ENCODE measurements at regions not wholly inside any gene's neighbourhood (a gene's known extent, or its start where the extent isn't known, plus 50 kb on each side); places are given as distances from the start of the nearest gene placed in this dataset.
A peak's percentile ranks its signal among the peaks of the same experiment; 100 is the strongest.
"Not testable (repeated sequence)": the region's sequence is repeated elsewhere in the genome, so short reads cannot be mapped to it uniquely, and the experiment has no call there.

DNA sequence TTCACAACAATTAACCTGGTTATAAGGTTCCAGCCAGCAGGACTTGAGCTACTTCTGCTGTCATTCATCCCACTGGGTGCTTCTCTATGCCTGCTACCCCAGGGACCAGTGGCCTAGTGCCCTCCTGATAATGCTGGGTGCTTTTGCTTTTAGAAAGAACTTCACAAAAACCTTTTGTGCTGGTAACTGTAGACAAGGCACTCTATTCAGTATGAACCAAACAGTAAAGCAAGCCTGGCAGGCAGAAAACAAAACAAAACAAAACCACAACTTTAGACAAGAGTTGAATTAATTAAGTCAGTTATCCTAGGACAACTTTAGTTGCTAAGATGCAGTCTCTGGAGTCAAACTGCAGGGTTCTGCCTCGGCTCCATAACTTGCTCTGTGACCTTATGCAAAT lies 61.9 kb upstream of the ADGRL2 start:
- DNase-seq, result no peak

DNA sequence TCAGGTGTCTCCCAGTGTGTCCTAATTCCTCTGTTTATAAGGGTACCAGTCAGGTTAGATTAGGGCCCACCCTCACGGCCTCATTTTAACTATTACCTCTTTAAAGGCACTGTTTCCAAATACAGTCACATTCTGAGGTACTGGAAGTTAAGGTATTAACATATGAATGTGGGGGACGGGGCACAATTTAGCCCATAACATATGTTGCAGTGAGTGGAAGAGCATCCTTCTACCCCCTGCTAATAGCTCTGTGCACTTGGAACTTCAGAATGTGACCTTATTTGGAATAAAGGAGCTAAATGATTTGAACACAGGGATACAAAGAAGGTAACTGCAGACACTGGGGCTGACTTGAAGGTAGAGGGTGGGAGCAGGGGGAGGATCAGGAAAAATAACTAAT lies 67.3 kb upstream of the ADGRL2 start:
- no peak for DNase-seq

GRCh38 chr1:81731989-81732388 lies 68.7 kb upstream of the ADGRL2 start:
- no peak for DNase-seq

DNA sequence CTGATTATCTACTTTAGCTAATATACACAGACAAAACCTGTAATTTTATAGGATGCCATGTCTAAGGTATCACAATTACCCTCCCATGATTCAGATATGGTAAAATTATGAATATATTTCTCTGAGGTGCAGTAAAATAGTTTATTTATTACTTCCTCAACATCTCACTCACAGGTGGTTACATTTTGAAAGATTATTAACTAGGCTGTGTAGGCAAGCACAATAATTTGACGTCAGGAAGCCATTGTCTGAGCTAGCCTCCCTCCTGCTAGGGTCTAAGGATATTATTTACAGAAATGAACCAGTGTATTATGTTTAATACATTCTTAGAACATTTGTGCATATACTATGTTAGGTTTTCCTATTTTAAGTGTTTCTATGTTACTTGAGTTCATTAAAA lies 69.9 kb upstream of the ADGRL2 start:
- no peak for DNase-seq

DNA sequence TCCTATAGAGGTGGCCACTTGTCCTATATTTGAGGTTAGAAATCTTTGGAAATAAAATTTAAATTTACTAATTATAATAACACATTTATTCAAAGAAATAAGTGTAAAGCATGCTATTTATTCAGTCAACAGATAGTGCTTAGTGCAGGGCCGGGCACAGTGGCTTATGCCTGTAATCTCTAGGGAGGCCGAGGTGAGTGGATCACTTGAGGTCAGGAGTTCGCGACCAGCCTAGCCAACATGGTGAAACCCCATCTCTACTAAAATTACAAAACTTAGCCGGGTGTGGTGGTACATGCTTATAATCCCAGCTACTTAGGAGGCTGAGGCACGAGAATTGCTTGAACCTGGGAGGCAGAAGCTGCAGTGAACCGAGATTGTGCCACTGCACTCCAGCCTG lies 70.4 kb upstream of the ADGRL2 start:
- DNase-seq, result not testable (repeated sequence)

- DNase-seq, result no peak
Measured at GRCh38 chr1:81729818-81730217, 70.9 kb upstream of the ADGRL2 start.

- no peak for DNase-seq
Measured at GRCh38 chr1:81729239-81729638, 71.5 kb upstream of the ADGRL2 start.

DNA sequence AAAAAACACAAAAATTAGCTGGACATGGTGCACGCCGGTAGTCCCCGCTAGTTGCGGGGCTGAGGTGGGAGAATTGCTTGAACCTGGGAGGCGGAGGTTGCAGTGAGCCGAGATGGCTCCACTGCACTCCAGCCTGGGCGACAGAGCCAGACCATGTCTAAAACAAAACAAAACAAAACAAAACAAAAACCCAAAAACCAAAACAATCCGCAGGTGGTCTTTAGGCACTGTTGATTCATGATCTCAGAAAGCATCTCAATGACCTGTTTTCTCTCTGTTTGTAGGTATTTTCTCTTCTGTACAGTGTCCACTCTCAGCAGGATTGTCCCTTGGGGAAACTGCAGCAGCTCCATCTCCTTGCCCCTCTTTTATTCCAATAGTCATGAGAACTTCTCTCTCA lies 74.9 kb upstream of the ADGRL2 start:
- DNase-seq, result no peak

GRCh38 chr1:81722631-81723328 lies 78.0 kb upstream of the ADGRL2 start:
- not testable (repeated sequence) for DNase-seq

DNA sequence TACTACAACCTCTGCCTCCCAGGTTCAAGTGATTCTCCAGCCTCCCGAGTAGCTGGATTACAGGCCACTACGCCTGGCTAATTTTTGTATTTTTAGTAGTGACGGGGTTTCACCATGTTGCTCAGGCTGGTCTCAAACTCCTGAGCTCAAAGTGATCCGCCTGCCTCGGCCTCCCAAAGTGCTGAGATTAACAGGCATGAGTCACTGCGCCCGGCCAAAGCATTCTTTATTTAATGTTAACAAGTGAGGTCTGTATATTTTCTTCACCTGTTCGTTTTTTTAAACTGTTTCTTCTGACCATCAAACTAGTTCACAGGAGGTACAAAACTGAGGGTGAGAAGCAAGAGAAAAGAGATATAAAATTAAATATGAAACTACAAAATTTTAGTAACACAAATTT lies 80.5 kb upstream of the ADGRL2 start:
- not testable (repeated sequence) for DNase-seq

DNA sequence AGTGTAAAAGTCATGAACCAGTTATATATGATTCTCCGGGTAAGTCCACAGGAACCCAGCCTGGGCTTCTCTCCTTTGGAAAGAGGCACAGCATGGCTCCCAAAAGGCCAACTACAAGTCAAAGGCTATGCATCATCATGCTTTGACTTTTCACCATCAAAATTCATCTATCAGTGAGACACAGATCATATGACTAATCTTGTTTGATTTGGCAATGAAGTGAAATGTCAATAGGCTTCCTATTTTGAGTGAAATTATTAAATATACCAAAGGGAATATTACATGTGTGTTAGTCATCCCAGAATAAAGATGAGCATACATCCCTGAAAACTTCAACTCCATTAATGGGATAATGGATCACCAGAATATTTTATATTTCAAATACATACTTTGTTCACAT lies 83.5 kb upstream of the ADGRL2 start:
- DNase-seq, result no peak

DNA sequence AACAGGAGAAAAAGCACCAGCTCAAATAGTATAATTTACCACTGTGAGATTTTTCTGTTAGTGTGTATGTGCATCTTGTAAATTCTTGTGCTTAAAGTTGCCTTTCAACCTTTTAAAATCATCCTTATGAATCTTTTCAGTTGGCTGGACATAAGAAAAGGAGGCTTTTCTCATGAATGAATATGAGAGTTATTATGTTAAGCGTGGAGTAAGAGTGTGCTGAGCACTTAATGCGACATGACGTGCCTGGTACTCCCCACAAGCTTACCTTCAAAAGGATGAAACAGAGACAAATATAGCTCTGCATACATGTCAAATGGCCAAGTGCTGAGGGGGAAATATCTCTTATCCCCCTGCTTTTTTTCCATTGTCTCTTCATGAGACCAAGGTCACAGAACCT lies 85.3 kb upstream of the ADGRL2 start:
- no peak for DNase-seq

DNA sequence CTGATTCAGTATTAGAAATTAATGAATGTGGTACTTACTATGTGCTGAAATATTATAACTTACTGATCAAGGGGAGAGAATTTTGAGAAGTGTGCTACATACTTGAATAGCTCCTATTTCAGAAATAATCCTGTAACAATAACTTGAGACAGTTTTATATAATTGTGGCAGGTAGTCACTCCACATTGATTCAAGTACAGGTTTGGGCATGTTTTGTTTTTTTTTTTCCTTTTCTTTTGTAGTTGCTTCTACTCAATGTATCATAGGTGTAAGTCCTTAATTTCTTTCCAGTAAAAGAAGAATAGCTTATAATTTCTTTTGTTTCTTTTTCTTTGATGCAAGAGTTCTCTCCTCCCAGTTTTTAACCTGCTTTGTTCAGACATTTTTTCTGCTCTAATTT lies 86.1 kb upstream of the ADGRL2 start:
- DNase-seq, result no peak

- DNase-seq, result no peak
Measured at GRCh38 chr1:81712425-81712824, 88.3 kb upstream of the ADGRL2 start.

- DNase-seq, result no peak
Measured at GRCh38 chr1:81710857-81711256, 89.9 kb upstream of the ADGRL2 start.

- DNase-seq, result no peak
Measured at GRCh38 chr1:81708250-81708649, 92.5 kb upstream of the ADGRL2 start.

DNA sequence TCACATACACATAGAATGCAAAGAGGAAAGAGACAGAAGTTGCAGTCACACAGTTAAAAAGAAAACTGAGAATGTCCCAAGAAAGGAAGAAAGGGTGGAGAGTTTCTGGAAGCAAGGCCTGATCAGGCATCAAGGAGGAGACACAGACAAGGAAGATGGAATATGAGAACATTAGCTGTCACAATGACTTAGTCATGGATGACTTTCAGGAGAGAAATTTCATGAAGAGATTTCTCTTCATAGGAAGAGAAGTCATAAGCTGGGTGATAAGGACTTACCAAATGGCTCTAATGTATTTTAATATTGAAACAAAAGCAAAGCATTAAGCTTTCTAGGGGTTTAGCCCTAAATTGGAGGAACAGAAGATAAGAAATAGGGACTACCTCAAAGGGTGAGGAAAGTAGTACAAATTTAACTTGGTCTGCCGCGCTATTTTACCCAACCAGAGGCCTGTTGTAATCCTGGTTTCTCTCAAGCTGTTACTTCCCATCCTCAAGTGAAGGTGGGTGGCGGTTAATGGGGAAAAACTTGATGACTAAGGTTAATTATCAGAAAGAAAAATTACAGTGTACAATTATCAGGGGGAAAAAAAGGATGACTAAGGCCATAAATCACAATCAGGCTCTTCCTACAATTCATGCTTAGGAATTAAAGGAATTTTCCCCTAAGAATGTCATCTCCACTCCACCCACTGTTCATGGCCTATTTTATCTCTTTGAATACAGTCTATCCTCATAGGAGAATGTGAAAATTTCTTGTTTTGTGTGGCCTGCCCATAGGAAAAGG lies 93.9 kb upstream of the ADGRL2 start:
- peak in 1 of 2 experiments; percentile 30 for DNase-seq

- peak in 1 of 2 experiments; percentile 37 for DNase-seq
Measured at GRCh38 chr1:81703756-81704463, 96.8 kb upstream of the ADGRL2 start.

DNA sequence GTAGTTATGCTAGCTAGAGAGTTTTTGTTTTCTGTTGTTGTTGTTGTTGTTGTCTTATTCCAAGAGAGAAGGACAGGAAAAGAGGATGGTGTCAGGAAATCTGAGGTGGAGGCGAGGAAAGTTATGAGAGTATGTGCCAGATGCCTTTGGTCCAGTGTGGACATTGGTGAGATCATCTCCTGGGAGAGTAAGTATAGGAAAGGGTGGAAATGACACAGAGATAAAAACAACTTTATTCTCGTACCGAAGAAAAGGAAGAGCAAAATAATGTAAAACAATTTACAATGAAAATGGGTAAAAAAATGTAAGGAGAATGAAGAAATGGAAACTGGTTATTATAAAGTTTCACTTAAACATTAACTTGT lies 97.4 kb upstream of the ADGRL2 start:
- peak in 1 of 2 experiments; percentile 52 for DNase-seq

DNA sequence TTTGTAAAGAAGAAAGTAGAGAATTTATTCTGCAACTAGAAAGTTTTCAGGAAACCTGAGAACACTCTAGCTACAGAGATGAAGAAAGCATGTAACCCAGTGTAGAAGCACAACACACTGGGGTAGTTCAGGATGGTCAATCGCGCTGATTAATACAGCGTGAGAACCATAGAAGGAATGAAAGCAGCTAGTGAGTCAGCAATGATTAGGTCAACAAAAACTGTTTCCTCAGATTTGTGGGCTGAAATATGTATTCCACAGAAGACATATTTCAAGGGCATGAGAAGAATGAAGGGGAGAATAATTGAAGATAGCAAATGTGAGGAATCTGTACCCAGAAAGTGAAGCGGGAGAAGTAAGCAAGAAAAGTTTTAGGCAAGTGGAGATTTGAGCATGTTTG lies 97.8 kb upstream of the ADGRL2 start:
- peak; percentile 23 to 77 for DNase-seq

GRCh38 chr1:81702079-81702715 lies 98.5 kb upstream of the ADGRL2 start:
- DNase-seq, result no peak

GRCh38 chr1:81700728-81701470 lies 99.8 kb upstream of the ADGRL2 start:
- no peak for DNase-seq

- DNase-seq, result no peak
Measured at GRCh38 chr1:81699234-81699633, 101.5 kb upstream of the ADGRL2 start.
